ENCODE measurements at regions not wholly inside any gene's neighbourhood (a gene's known extent, or its start where the extent isn't known, plus 50 kb on each side); places are given as distances from the start of the nearest gene placed in this dataset.
A peak's percentile ranks its signal among the peaks of the same experiment; 100 is the strongest.

GRCh38 chr1:36557041-36558000 lies 74.6 kb upstream of the CSF3R start:
- Histone ChIP-seq H3K9me3 (no peaks in the 10 kb centered on the region), H3K36me3 (no peaks in the 10 kb centered on the region), H3K27ac (no peak overlapping the region), H3K4me3 (replicated peaks in 1 of 3) (no peak overlapping the region), H3K27me3 (no peaks in the 10 kb centered on the region), H3K4me1 (no peaks in the 10 kb centered on the region)
- intact Hi-C loops (cut with DNase I), result no loop called here
- no peak for DNase-seq
- TF ChIP-seq CTCF (IDR thresholded peaks at IDR 0.05) (no peak), POLR2A (IDR thresholded peaks at IDR 0.05) (no peak)
- WGBS, 2 donors, result 65 to 75% methylated on average over 10 to 14 of the region's 14 CpGs

GRCh38 chr1:36555041-36555440 lies 72.3 kb upstream of the CSF3R start:
- Histone ChIP-seq H3K4me1 (no peaks in the 10 kb centered on the region), H3K9me3 (no peaks in the 10 kb centered on the region), H3K27me3 (no peaks in the 10 kb centered on the region), H3K4me3 (replicated peaks in 1 of 3) (no peak overlapping the region), H3K36me3 (no peaks in the 10 kb centered on the region), H3K27ac (no peak overlapping the region)
- WGBS, 2 donors, result 74 to 87% methylated on average over 5 of the region's 5 CpGs
- intact Hi-C loops (cut with DNase I), result no loop called here
- no peak for TF ChIP-seq POLR2A (IDR thresholded peaks at IDR 0.05)
- TF ChIP-seq CTCF (IDR thresholded peaks at IDR 0.05), result no peak
- DNase-seq, result no peak

DNA sequence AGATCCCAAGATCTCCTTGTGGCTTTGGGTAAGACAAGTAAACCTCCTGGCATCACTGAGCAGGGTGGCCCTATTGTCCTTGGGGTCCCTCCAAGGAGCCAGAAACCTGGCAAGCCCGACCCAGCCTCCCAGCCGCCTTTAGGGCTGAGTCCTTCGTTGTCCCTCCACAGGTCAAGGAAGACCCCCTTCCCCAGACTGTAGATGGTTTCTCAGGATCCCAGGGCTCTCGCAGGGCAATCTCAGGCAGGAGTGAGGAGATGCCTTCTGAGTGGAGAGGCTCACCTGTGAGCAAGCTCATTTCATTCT lies 71.6 kb upstream of the CSF3R start:
- H3K27ac ChIP-seq, result no peak overlapping the region
- no peaks in the 10 kb centered on the region for H3K4me1 ChIP-seq
- intact Hi-C loops (cut with DNase I), result no loop called here
- 78 to 81% methylated on average over 4 of the region's 4 CpGs for WGBS, 2 donors
- TF ChIP-seq CTCF (IDR thresholded peaks at IDR 0.05) (no peak), POLR2A (IDR thresholded peaks at IDR 0.05) (no peak)
- no peaks in the 10 kb centered on the region for H3K9me3 ChIP-seq
- no peak overlapping the region for H3K4me3 ChIP-seq (replicated peaks in 1 of 3)
- no peak for DNase-seq
- no peaks in the 10 kb centered on the region for H3K36me3 ChIP-seq
- H3K27me3 ChIP-seq, result no peaks in the 10 kb centered on the region

DNA sequence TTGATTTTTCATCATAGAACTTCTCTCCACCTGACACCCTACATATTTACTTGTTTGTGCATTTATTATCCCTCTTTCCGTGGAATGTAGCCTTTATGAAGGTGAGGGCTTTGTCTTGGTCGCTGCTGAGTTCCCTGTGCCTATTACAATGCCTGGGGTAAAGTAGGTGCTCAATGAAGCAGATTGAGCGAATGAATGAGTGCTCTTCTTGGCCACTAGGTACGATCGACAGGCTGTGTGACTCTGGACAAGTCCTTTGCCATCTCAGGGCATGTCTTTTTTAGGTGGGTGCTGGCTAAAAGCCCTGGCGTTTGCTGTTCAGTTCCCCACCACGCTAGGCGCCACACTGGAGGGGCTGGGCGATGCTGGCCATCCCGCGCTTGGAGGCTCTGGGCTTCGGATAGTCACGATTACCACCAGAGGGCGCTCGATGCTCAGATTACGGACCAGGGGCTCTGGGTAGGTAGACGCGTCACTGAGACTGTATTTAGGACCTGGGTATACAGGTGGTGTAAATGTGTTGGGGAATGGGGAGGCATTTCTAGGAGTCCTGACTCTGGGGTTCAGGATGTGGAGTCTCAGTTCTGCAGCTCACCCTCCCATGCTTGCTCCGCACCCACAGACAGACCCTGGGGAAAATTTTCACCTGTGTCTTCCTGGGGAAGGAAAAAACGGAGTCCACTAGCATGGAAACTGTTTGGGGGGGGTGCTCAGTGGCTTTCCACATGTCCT lies 71.0 kb upstream of the CSF3R start:
- peak; percentile 40 to 54 for DNase-seq
- Histone ChIP-seq H3K27ac (no peak overlapping the region), H3K4me3 (replicated peaks in 1 of 3) (no peak overlapping the region), H3K27me3 (no peaks in the 10 kb centered on the region), H3K4me1 (no peaks in the 10 kb centered on the region), H3K9me3 (no peaks in the 10 kb centered on the region), H3K36me3 (no peaks in the 10 kb centered on the region)
- WGBS, 2 donors, result 32 to 37% methylated on average over 9 to 11 of the region's 20 CpGs
- intact Hi-C loops (cut with DNase I), result no loop called here
- TF ChIP-seq CTCF (IDR thresholded peaks at IDR 0.05), result peak in 4 of 6 experiments; percentile 23 to 62 (median 45)
- no peak for TF ChIP-seq POLR2A (IDR thresholded peaks at IDR 0.05)

GRCh38 chr1:36542962-36543515 lies 60.3 kb upstream of the CSF3R start:
- no peaks in the 10 kb centered on the region for H3K9me3 ChIP-seq
- H3K27me3 ChIP-seq, result no peaks in the 10 kb centered on the region
- intact Hi-C loops (cut with DNase I), result no loop called here
- no peak overlapping the region for H3K27ac ChIP-seq
- no peak for TF ChIP-seq POLR2A (IDR thresholded peaks at IDR 0.05)
- TF ChIP-seq CTCF (IDR thresholded peaks at IDR 0.05), result no peak
- H3K4me3 ChIP-seq (replicated peaks in 1 of 3), result no peak overlapping the region
- no peak for DNase-seq
- no peaks in the 10 kb centered on the region for H3K36me3 ChIP-seq
- H3K4me1 ChIP-seq, result no peaks in the 10 kb centered on the region
- 55 to 59% methylated on average over 6 of the region's 6 CpGs for WGBS, 2 donors
